Common myeloid progenitor, CD34-positive (primary cell): ENCODE measurements at regions not wholly inside any gene's neighbourhood (a gene's known extent, or its start where the extent isn't known, plus 50 kb on each side); places are given as distances from the start of the nearest gene placed in this dataset.
A peak's percentile ranks its signal among the peaks of the same experiment; 100 is the strongest.

Experiments
- CTCF ChIA-PET: fragments of 350-600 bp; sonication (Branson Sonifier 250); formaldehyde crosslinking; loops from one replicate; lab custom pipeline; 2021; ENCODE audit warnings: antibody characterized with exemption; lab: Charles Lee
- POLR2A ChIA-PET: fragments of 350-600 bp; sonication (Branson Sonifier 250); formaldehyde crosslinking; loops from one replicate; lab custom pipeline; 2021; ENCODE audit warnings: antibody characterized with exemption; lab: Charles Lee
- DNase-seq, 3 donors: peaks; one replicate each; pipeline versions ENCODE4 v3.0.0 to v3.0.0-alpha.2; 2013
- H3K27ac ChIP-seq, 2 experiments: 1 replicate in 1 of 2; 2 replicates in 1 of 2; pipeline ENCODE4 v1.7.0; 2013; ENCODE audit warnings: inconsistent platforms in 2 of 2, low read length in 2 of 2, mild to moderate bottlenecking in 2 of 2, low read depth in 1 of 2, moderate library complexity in 1 of 2; ENCODE audit not compliant: severe bottlenecking in 2 of 2, insufficient read depth in 1 of 2, poor library complexity in 1 of 2
- H3K27me3 ChIP-seq, 5 experiments: replicated peaks in 2 of 5; 1 replicate in 3 of 5; 2 replicates in 2 of 5; pipeline versions ENCODE4 v1.6.1 to v1.7.0; 2013; ENCODE audit warnings: low read length in 4 of 5, mild to moderate bottlenecking in 2 of 5, moderate library complexity in 2 of 5, inconsistent platforms in 1 of 5; ENCODE audit not compliant: insufficient read depth in 5 of 5, control insufficient read depth in 4 of 5
- H3K36me3 ChIP-seq, 4 experiments: 1 replicate in 2 of 4; 2 replicates in 2 of 4; pipeline versions ENCODE4 v1.6.1 to v1.7.0; 2013; ENCODE audit warnings: low read length in 3 of 4, control low read depth in 1 of 4, mild to moderate bottlenecking in 1 of 4; ENCODE audit not compliant: control insufficient read depth in 4 of 4, insufficient read depth in 4 of 4
- H3K4me1 ChIP-seq, 4 experiments: 1 replicate in 3 of 4; 2 replicates in 1 of 4; pipeline versions ENCODE4 v1.6.1 to v1.7.1; 2013; ENCODE audit warnings: low read length in 3 of 4, mild to moderate bottlenecking in 3 of 4, control low read depth in 1 of 4, inconsistent platforms in 1 of 4, moderate library complexity in 1 of 4; ENCODE audit not compliant: control insufficient read depth in 4 of 4, insufficient read depth in 4 of 4; ENCODE audit errors: control extremely low read depth in 1 of 4
- H3K4me3 ChIP-seq, 7 experiments: 1 replicate in 4 of 7; 2 replicates in 3 of 7; pipeline versions ENCODE4 v1.5.1 to v1.7.0; 2013; ENCODE audit warnings: mild to moderate bottlenecking in 7 of 7, low read length in 6 of 7, moderate library complexity in 6 of 7, inconsistent platforms in 2 of 7, low read depth in 2 of 7, control low read depth in 1 of 7; ENCODE audit not compliant: insufficient read depth in 4 of 7, control insufficient read depth in 1 of 7; ENCODE audit errors: extremely low read depth in 1 of 7
- H3K9me3 ChIP-seq, 5 experiments: 1 replicate in 4 of 5; 2 replicates in 1 of 5; pipeline versions ENCODE4 v1.6.1 to v1.7.1; 2013; ENCODE audit warnings: low read length in 4 of 5, mild to moderate bottlenecking in 2 of 5, inconsistent platforms in 1 of 5, low read depth in 1 of 5, moderate library complexity in 1 of 5; ENCODE audit not compliant: control insufficient read depth in 4 of 5, insufficient read depth in 2 of 5; ENCODE audit errors: control extremely low read depth in 1 of 5
- WGBS: methylation state at CpG from one replicate; pipeline ENCODE4 v1.1.5; 2013; ENCODE audit not compliant: insufficient coverage; 5-methylcytosine and 5-hydroxymethylcytosine counted together

- ChIA-PET POLR2A (no interaction called here), CTCF (no interaction called here)
- Histone ChIP-seq H3K27ac (no peak overlapping the region), H3K36me3 (no peaks in the 10 kb centered on the region), H3K4me3 (no peak overlapping the region), H3K27me3 (peaks cover 0 to 3% (median 0%) of the 10 kb centered on the region in 5 experiments), H3K4me1 (no peaks in the 10 kb centered on the region), H3K9me3 (no peaks in the 10 kb centered on the region)
- 100% methylated on average over 1 of the region's 3 CpGs for WGBS
- no peak for DNase-seq
Observed at GRCh38 chr3:191119415-191120295, 79.4 kb upstream of the OSTN start.

GRCh38 chr3:191111722-191112121 lies 87.3 kb upstream of the OSTN start:
- DNase-seq, result peak in 1 of 3 donors; percentile 7
- CTCF ChIA-PET, result no interaction called here
- Histone ChIP-seq H3K27me3 (no peaks in the 10 kb centered on the region), H3K9me3 (no peaks in the 10 kb centered on the region), H3K4me3 (no peak overlapping the region), H3K36me3 (no peaks in the 10 kb centered on the region), H3K27ac (no peak overlapping the region), H3K4me1 (no peaks in the 10 kb centered on the region)
- WGBS, result 100% methylated on average over 1 of the region's 3 CpGs
- POLR2A ChIA-PET, result no interaction called here

GRCh38 chr3:191105418-191105817 lies 93.6 kb upstream of the OSTN start:
- 100% methylated on average over 1 of the region's 3 CpGs for WGBS
- ChIA-PET POLR2A (no interaction called here), CTCF (no interaction called here)
- DNase-seq, result no peak
- no peak overlapping the region for H3K4me3 ChIP-seq
- H3K27ac ChIP-seq, result no peak overlapping the region
- no peaks in the 10 kb centered on the region for H3K4me1 ChIP-seq
- H3K9me3 ChIP-seq, result peaks cover 0 to 1% (median 0%) of the 10 kb centered on the region in 5 experiments
- H3K27me3 ChIP-seq, result no peaks in the 10 kb centered on the region
- H3K36me3 ChIP-seq, result no peaks in the 10 kb centered on the region

GRCh38 chr3:191100516-191100915 lies 98.5 kb upstream of the OSTN start:
- POLR2A ChIA-PET, result no interaction called here
- Histone ChIP-seq H3K4me1 (no peaks in the 10 kb centered on the region), H3K27ac (no peak overlapping the region), H3K36me3 (no peaks in the 10 kb centered on the region), H3K9me3 (peaks cover 0 to 3% (median 0%) of the 10 kb centered on the region in 5 experiments), H3K4me3 (no peak overlapping the region), H3K27me3 (peaks cover 0 to 5% (median 0%) of the 10 kb centered on the region in 5 experiments)
- DNase-seq, result no peak
- 93% methylated on average over 3 of the region's 4 CpGs for WGBS
- CTCF ChIA-PET, result no interaction called here

GRCh38 chr3:191094057-191094845 lies 104.8 kb upstream of the OSTN start:
- ChIA-PET POLR2A (no interaction called here), CTCF (no interaction called here)
- Histone ChIP-seq H3K27me3 (peaks cover 0 to 5% (median 0%) of the 10 kb centered on the region in 5 experiments), H3K4me1 (no peaks in the 10 kb centered on the region), H3K9me3 (peaks cover 0 to 1% (median 0%) of the 10 kb centered on the region in 5 experiments), H3K27ac (no peak overlapping the region), H3K36me3 (no peaks in the 10 kb centered on the region), H3K4me3 (no peak overlapping the region)
- DNase-seq, result no peak
- WGBS, result no CpG with 5 or more reads among the region's 3 CpGs

- no peak for DNase-seq
- no CpG with 5 or more reads among the region's 3 CpGs for WGBS
- Histone ChIP-seq H3K36me3 (no peaks in the 10 kb centered on the region), H3K9me3 (peaks cover 0 to 2% (median 0%) of the 10 kb centered on the region in 5 experiments), H3K27me3 (peaks cover 0 to 2% (median 0%) of the 10 kb centered on the region in 5 experiments), H3K4me3 (no peak overlapping the region), H3K4me1 (no peaks in the 10 kb centered on the region), H3K27ac (no peak overlapping the region)
- ChIA-PET POLR2A (no interaction called here), CTCF (no interaction called here)
Observed at GRCh38 chr3:191087391-191087790, 111.7 kb upstream of the OSTN start.

GRCh38 chr3:191085091-191085490 lies 114.0 kb upstream of the OSTN start:
- ChIA-PET CTCF (no interaction called here), POLR2A (no interaction called here)
- H3K4me3 ChIP-seq, result no peak overlapping the region

More at GRCh38 chr3:191085091-191085490, 114.0 kb upstream of the OSTN start:
- Histone ChIP-seq H3K9me3 (peaks cover 0 to 2% (median 0%) of the 10 kb centered on the region in 5 experiments), H3K27ac (no peak overlapping the region), H3K4me1 (no peaks in the 10 kb centered on the region), H3K36me3 (no peaks in the 10 kb centered on the region), H3K27me3 (peaks cover 0 to 2% (median 0%) of the 10 kb centered on the region in 5 experiments)
- 100% methylated on average over 1 of the region's 3 CpGs for WGBS
- DNase-seq, result no peak
